Endothelial cell of umbilical vein (primary cell): ENCODE measurements at regions not wholly inside any gene's neighbourhood (a gene's known extent, or its start where the extent isn't known, plus 50 kb on each side); places are given as distances from the start of the nearest gene placed in this dataset.

Source experiments
- BruUV-seq: library from RNA; stranded (reverse); fragments of 400-500 nt; replicated peaks from 2 replicates; lab custom pipeline; 2021; lab: Mats Ljungman, UMichigan
- CTCF ChIA-PET: fragments of 300-600, 350-600 bp; sonication (Branson Sonifier 250); formaldehyde crosslinking; loops from one replicate; lab custom pipeline; 2021; ENCODE audit warnings: antibody characterized with exemption, inconsistent platforms; lab: Charles Lee
- POLR2A ChIA-PET: fragments of 300-600, 350-600 bp; sonication (Branson Sonifier 250); formaldehyde crosslinking; loops from one replicate; lab custom pipeline; 2021; ENCODE audit warnings: antibody characterized with exemption, inconsistent platforms; lab: Charles Lee
- DNase-seq: peaks from one replicate; pipeline ENCODE4 v3.0.0-alpha.2; 2011; ENCODE audit warnings: low read depth, low spot score
- FAIRE-seq: peaks from 2 replicates; lab custom pipeline; 2011; peaks lifted over from hg19 to GRCh38; lab: Jason Lieb, UNC
- H2AFZ ChIP-seq: 2 replicates; pipeline ENCODE4 v1.6.0; 2012; ENCODE audit warnings: low read depth, low read length, control low read depth, inconsistent platforms
- H3K27ac ChIP-seq: 2 replicates; pipeline ENCODE4 v1.5.1; 2011; ENCODE audit warnings: low read depth, mild to moderate bottlenecking, control low read depth, low read length, moderate library complexity; ENCODE audit not compliant: insufficient read depth
- H3K27me3 ChIP-seq, 2 experiments: 2 replicates each; pipeline versions ENCODE4 v1.6.0 to v1.6.1; 2011; ENCODE audit warnings: low read length in 2 of 2, mixed read lengths in 1 of 2; ENCODE audit not compliant: control insufficient read depth in 2 of 2, insufficient read depth in 2 of 2
- H3K36me3 ChIP-seq, 2 experiments: 2 replicates in 1 of 2; 3 replicates in 1 of 2; pipeline ENCODE4 v1.5.1; 2011; ENCODE audit warnings: low read length in 2 of 2, mild to moderate bottlenecking in 1 of 2, moderate library complexity in 1 of 2; ENCODE audit not compliant: control insufficient read depth in 2 of 2, insufficient read depth in 2 of 2; ENCODE audit errors: extremely low read depth in 1 of 2
- H3K4me1 ChIP-seq: 3 replicates; pipeline ENCODE4 v1.5.1; 2011; ENCODE audit warnings: mild to moderate bottlenecking, low read length; ENCODE audit not compliant: control insufficient read depth, insufficient read depth; ENCODE audit errors: extremely low read depth
- H3K4me2 ChIP-seq: 2 replicates; pipeline ENCODE4 v1.6.1; 2011; ENCODE audit warnings: low read length, control low read depth, mixed read lengths; ENCODE audit not compliant: insufficient read depth
- H3K4me3 ChIP-seq, 3 experiments: fragments of 200-600 bp in 1 of 3; sonication (generic), shearing (Covaris generic) in 1 of 3; replicated peaks in 1 of 3; 2 replicates each; pipeline ENCODE4 v1.5.1; 2011 to 2016; ENCODE audit warnings: control low read depth in 3 of 3, low read length in 3 of 3, mild to moderate bottlenecking in 2 of 3, inconsistent platforms in 1 of 3, low read depth in 1 of 3, moderate library complexity in 1 of 3; ENCODE audit not compliant: insufficient read depth in 1 of 3
- H3K79me2 ChIP-seq: 2 replicates; pipeline ENCODE4 v1.6.0; 2012; ENCODE audit warnings: low read length, inconsistent platforms; ENCODE audit not compliant: control insufficient read depth, insufficient read depth
- H3K9ac ChIP-seq: replicated peaks from 2 replicates; pipeline ENCODE3; 2011; ENCODE audit warnings: low read length, control low read depth; ENCODE audit not compliant: insufficient read depth; ENCODE audit errors: extremely low read depth
- H3K9me1 ChIP-seq: replicated peaks from 3 replicates; pipeline ENCODE4 v1.6.0; 2011; ENCODE audit warnings: mild to moderate bottlenecking, low read length; ENCODE audit not compliant: control insufficient read depth, insufficient read depth; ENCODE audit errors: extremely low read depth
- H3K9me3 ChIP-seq: replicated peaks from 2 replicates; pipeline ENCODE4 v1.5.1; 2012; ENCODE audit warnings: low read length, inconsistent platforms; ENCODE audit not compliant: control insufficient read depth, insufficient read depth
- H4K20me1 ChIP-seq: replicated peaks from 2 replicates; pipeline ENCODE3; 2011; ENCODE audit warnings: mild to moderate bottlenecking, low read length; ENCODE audit not compliant: control insufficient read depth, insufficient read depth; ENCODE audit errors: extremely low read depth
- EZH2 ChIP-seq: IDR thresholded peaks from 2 replicates; pipeline ENCODE4 v1.6.1; 2012; ENCODE audit warnings: borderline replicate concordance, low read depth, mild to moderate bottlenecking, moderate library complexity, low read length, inconsistent platforms; ENCODE audit not compliant: severe bottlenecking
- GATA2 ChIP-seq: IDR thresholded peaks from 2 replicates; pipeline ENCODE4 v1.7.0; 2011; ENCODE audit warnings: low read depth, mild to moderate bottlenecking, moderate library complexity, mixed read lengths, low read length; ENCODE audit not compliant: insufficient read length, insufficient read depth
- JUN ChIP-seq: IDR thresholded peaks from 2 replicates; pipeline ENCODE4 v1.6.1; 2011; ENCODE audit warnings: borderline replicate concordance, low read depth; ENCODE audit not compliant: insufficient read length, insufficient read depth
- MYC ChIP-seq: IDR thresholded peaks from one replicate; pipeline ENCODE4 v1.6.1; 2011; ENCODE audit warnings: mild to moderate bottlenecking, low read depth, low read length
- POLR2A ChIP-seq: IDR thresholded peaks from 2 replicates; pipeline ENCODE4 v1.6.1; 2012; ENCODE audit warnings: low read depth, mild to moderate bottlenecking, control low read depth, low read length
- POLR2AphosphoS5 ChIP-seq: IDR thresholded peaks from 2 replicates; pipeline ENCODE4 v1.6.1; 2012; ENCODE audit warnings: low read depth, mild to moderate bottlenecking, control low read depth, low read length, moderate library complexity; ENCODE audit not compliant: insufficient read depth
- dilution Hi-C: fragments of 300-500 bp; cut with MboI; formaldehyde crosslinking; loops from one replicate; pipeline ENCODE4 v1.15.0; 2019; ENCODE audit warnings: low sequenced_read_pairs; ENCODE audit not compliant: extremely low pct_ligation_motif_present
- intact Hi-C: fragments of 100-400 bp; cut with micrococcal nuclease; formaldehyde crosslinking; loops from one replicate; pipeline ENCODE4 v1.10.0; 2022
- TF ChIP-seq, protein P1 (sequence below), 2 donors: IDR thresholded peaks; 1 replicate in 1 of 2; 2 replicates in 1 of 2; pipeline ENCODE4 v1.5.1; 2011; ENCODE audit warnings: low read length in 2 of 2, mild to moderate bottlenecking in 2 of 2, moderate library complexity in 2 of 2, control low read depth in 1 of 2, inconsistent platforms in 1 of 2, low read depth in 1 of 2; ENCODE audit not compliant: insufficient read depth in 1 of 2; ENCODE audit errors: extremely low read depth in 1 of 2
- TF ChIP-seq, protein P2 (sequence below): IDR thresholded peaks from 2 replicates; pipeline ENCODE4 v1.6.1; 2011; ENCODE audit not compliant: insufficient read depth, insufficient read length

DNA sequence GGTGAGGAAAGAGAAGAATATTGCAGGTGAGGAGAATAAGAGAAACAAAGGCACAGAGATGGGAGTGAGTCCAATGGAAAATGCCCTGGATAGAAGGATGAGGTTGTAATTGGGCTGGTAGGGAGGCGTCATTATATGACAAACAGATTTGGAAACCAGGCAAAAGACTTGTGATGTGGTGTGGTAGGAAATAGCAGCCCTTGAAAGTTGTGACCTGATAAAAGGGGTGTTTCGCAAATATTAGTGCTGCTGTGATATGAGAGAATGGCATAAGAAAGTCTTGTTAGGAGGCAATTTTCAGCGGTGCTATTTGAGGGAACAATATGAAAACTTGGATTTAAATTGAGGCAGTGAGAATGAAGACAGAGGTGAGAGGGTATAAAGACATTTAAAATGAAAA lies 217.5 kb upstream of the ACTBL2 start:
- Histone ChIP-seq H3K9me1 (no peaks in the 10 kb centered on the region), H3K27me3 (no peaks in the 10 kb centered on the region), H3K4me2 (no peak overlapping the region), H3K9ac (no peak overlapping the region), H3K79me2 (no peaks in the 10 kb centered on the region), H3K4me1 (peaks cover 31% of the 10 kb centered on the region), H3K4me3 (no peak overlapping the region), H3K36me3 (no peaks in the 10 kb centered on the region), H2AFZ (no peak overlapping the region), H3K27ac (no peak overlapping the region), H4K20me1 (no peaks in the 10 kb centered on the region), H3K9me3 (no peaks in the 10 kb centered on the region)
- ChIA-PET POLR2A (no interaction called here), CTCF (no interaction called here)
- DNase-seq, result no peak
- no TSS peak for BruUV-seq
- no peak for FAIRE-seq
- intact Hi-C loops, result no loop called here
- TF ChIP-seq EZH2 (no peak), POLR2AphosphoS5 (no peak), GATA2 (no peak), POLR2A (no peak), JUN (no peak), MYC (no peak)
- TF ChIP-seq, protein P1, sequence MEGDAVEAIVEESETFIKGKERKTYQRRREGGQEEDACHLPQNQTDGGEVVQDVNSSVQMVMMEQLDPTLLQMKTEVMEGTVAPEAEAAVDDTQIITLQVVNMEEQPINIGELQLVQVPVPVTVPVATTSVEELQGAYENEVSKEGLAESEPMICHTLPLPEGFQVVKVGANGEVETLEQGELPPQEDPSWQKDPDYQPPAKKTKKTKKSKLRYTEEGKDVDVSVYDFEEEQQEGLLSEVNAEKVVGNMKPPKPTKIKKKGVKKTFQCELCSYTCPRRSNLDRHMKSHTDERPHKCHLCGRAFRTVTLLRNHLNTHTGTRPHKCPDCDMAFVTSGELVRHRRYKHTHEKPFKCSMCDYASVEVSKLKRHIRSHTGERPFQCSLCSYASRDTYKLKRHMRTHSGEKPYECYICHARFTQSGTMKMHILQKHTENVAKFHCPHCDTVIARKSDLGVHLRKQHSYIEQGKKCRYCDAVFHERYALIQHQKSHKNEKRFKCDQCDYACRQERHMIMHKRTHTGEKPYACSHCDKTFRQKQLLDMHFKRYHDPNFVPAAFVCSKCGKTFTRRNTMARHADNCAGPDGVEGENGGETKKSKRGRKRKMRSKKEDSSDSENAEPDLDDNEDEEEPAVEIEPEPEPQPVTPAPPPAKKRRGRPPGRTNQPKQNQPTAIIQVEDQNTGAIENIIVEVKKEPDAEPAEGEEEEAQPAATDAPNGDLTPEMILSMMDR (IDR thresholded peaks at IDR 0.05; ENCODE audit: extremely low read depth in 1 of 2, insufficient read depth in 1 of 2, low read depth in 1 of 2, low read length in 2 of 2), result no peak
- TF ChIP-seq, protein P2, sequence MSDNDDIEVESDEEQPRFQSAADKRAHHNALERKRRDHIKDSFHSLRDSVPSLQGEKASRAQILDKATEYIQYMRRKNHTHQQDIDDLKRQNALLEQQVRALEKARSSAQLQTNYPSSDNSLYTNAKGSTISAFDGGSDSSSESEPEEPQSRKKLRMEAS, result no peak
- dilution Hi-C loops, result no loop called here
